ENCODE measurements at regions not wholly inside any gene's neighbourhood (a gene's known extent, or its start where the extent isn't known, plus 50 kb on each side); places are given as distances from the start of the nearest gene placed in this dataset.

DNA sequence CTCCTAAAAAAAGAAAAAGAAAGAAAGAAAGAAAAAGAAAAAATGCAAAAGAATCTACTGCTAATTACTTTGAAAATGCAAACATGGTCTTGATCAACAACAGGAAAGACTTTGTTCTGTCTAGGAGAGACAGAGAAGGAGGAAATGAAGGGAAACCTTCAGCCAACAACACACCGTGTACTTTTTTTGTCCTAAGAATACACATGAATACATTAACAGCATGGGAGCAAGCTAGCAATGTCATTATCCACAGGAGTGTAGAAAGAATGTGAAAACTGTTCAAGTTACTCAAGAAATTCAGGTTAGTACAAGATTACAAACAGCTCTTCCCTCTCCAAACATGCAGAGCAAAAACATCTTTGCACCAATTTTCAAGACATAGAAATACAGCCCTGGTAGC lies 326.3 kb downstream of the UBE3D start:
- DNase-seq (ENCODE audit: low read depth) = no peak
- H3K4me3 ChIP-seq (ENCODE audit: low read depth, low read length) = no peak overlapping the region
- TF ChIP-seq, protein P1, sequence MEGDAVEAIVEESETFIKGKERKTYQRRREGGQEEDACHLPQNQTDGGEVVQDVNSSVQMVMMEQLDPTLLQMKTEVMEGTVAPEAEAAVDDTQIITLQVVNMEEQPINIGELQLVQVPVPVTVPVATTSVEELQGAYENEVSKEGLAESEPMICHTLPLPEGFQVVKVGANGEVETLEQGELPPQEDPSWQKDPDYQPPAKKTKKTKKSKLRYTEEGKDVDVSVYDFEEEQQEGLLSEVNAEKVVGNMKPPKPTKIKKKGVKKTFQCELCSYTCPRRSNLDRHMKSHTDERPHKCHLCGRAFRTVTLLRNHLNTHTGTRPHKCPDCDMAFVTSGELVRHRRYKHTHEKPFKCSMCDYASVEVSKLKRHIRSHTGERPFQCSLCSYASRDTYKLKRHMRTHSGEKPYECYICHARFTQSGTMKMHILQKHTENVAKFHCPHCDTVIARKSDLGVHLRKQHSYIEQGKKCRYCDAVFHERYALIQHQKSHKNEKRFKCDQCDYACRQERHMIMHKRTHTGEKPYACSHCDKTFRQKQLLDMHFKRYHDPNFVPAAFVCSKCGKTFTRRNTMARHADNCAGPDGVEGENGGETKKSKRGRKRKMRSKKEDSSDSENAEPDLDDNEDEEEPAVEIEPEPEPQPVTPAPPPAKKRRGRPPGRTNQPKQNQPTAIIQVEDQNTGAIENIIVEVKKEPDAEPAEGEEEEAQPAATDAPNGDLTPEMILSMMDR (IDR thresholded peaks at IDR 0.05; ENCODE audit: insufficient read depth, low read length) = no peak

DNA sequence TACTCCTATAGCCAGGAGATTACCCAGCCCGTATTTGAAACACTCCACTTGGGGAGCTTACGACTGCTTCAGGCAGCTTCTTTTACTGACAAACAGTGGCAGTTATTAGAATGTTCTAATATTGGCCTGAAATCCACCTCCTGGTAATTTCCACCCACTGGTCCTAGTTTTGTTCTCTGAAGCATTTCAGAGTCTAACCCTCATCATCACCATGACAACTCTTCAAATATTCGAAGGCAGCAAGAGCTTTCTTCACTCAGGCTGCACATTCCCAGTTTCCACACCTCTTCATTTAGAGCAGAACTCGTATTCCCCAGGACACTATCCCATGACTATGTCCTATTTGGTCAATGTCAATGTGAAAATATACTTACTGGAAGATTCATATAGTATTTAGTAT lies 325.6 kb downstream of the UBE3D start:
- no peak overlapping the region for H3K4me3 ChIP-seq (ENCODE audit: low read depth, low read length)
- TF ChIP-seq, protein P1 (IDR thresholded peaks at IDR 0.05; ENCODE audit: insufficient read depth, low read length) = no peak
- DNase-seq (ENCODE audit: low read depth) = no peak

DNA sequence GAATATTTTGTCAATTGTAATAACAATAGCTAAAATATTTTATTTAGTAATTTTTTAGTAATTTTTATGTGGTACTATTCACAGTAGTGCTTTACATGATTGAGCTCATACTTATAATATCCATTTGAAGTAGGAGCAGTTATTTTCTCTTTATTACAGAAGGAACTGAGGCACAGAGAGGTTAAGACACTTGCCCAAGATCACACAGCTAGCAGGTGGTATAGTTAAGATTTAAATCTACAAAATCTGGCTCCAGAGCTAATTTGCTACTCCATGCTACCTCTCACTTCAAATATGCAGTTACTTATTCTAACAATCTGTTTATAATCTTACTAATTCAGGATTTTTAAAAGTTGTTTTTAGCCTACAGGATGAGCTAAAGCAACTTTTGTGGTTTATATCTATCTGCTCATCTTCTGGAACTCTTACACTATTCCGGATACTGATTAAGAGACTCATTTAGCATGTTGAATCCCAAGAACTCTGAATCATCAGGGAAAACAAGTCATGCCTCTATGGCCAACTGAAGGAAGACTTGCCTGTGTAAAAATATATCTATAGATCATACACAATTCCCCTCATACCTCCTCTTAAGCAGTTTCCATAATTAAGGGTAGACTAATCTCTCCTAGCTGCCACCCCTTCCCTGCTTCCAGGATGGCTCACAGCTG lies 324.2 kb downstream of the UBE3D start:
- DNase-seq (ENCODE audit: low read depth) = no peak
- H3K4me3 ChIP-seq (ENCODE audit: low read depth, low read length) = no peak overlapping the region
- TF ChIP-seq, protein P1 (IDR thresholded peaks at IDR 0.05; ENCODE audit: insufficient read depth, low read length) = no peak

DNA sequence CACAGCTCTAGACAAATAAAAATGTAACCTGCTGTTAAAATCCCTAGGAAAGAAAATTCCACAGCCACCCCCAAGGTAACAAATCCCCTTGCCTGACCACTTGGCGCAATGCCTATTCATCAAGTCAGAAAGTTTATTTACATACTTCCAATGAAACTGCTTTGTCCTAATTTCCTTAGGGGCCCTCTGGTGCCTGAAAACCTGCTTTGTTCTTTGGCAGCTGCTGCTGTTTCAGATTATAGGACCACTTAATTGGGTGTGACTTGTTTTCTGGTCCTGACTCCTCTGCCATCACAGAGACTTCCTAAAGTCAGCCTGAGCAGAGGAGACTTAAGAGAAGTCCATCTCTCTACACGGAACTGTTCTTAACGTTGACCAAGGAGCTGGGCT lies 323.6 kb downstream of the UBE3D start:
- no peak overlapping the region for H3K4me3 ChIP-seq (ENCODE audit: low read depth, low read length)
- DNase-seq (ENCODE audit: low read depth) = no peak
- TF ChIP-seq, protein P1 (IDR thresholded peaks at IDR 0.05; ENCODE audit: insufficient read depth, low read length) = no peak

DNA sequence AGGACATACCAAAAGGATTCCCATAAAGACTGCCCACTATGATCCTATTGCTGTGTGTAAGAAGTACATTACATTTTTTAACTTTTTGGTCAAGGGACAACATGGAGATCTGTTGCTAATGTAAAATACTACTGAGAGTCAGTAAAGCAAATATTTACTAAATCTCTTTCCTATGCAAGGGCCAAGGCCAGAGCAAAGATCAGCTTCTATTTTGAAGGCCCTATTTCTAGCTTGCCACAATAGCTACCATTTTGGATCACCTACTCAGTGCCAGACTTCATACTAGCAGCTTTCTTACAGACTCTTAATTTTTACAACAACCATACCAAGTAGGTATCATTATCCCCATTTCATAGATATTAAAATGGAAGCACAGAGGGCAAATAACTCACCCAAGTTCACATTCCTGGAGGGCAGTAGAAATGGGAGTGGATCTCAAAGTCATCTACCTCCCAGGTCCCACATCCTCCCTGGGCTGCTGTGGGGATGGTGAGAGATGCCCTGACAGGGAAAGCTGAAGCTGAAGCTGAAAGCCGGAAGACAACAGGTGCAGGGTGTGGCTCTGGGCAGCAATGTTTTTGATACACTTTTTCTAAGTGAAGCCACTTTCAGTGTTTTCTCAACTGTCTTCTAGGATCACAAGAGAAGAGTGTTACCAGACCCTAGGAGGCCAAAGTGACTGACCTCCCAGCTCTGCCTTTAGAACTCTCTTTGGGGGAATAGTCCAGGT lies 321.2 kb downstream of the UBE3D start:
- no peak for DNase-seq (ENCODE audit: low read depth)
- TF ChIP-seq, protein P1 (IDR thresholded peaks at IDR 0.05; ENCODE audit: insufficient read depth, low read length) = no peak
- no peak overlapping the region for H3K4me3 ChIP-seq (ENCODE audit: low read depth, low read length)

DNA sequence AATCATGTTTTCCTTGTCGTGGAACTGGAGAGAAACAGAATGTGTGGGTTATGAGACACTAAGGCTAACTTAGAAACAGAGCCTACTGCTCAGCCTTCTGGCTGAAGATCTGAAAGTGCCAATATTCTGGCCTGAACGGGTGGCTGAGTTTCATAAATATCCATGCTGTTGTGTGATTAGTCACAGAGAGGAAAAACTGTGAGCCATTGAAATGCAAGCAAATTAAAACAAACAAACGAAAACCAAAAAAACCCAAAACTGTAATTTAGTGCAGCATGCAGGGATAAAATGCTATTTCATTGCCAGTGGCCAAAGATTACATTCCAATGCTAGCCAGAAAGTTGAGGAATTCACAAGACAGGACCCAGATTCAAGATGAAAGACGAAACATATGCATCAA lies 315.1 kb downstream of the UBE3D start:
- DNase-seq (ENCODE audit: low read depth) = peak; percentile 19
- TF ChIP-seq, protein P1 (IDR thresholded peaks at IDR 0.05; ENCODE audit: insufficient read depth, low read length) = no peak
- H3K4me3 ChIP-seq (ENCODE audit: low read depth, low read length) = no peak overlapping the region
